ENCODE measurements at regions not wholly inside any gene's neighbourhood (a gene's known extent, or its start where the extent isn't known, plus 50 kb on each side); places are given as distances from the start of the nearest gene placed in this dataset.

GRCh38 chr12:58139894-58140293 is 198.5 kb downstream of the ATP23 start:
- no peaks in the 10 kb centered on the region for H3K79me2 ChIP-seq (ENCODE audit: control insufficient read depth, low read length)
- TF ChIP-seq CTCF (IDR thresholded peaks at IDR 0.05; ENCODE audit: low read depth, low read length, poor library complexity, severe bottlenecking), result no peak
- no peak for TF ChIP-seq EZH2phosphoT487 (IDR thresholded peaks at IDR 0.05; ENCODE audit: borderline replicate concordance, low read length)
- H3K9me3 ChIP-seq (ENCODE audit: control insufficient read depth, insufficient read depth, low read length), result no peaks in the 10 kb centered on the region
- H3K9me2 ChIP-seq (replicated peaks; ENCODE audit: control insufficient read depth, low read length), result no peaks in the 10 kb centered on the region
- H3K4me1 ChIP-seq (ENCODE audit: control insufficient read depth, low read length), result no peaks in the 10 kb centered on the region
- no peak overlapping the region for H3K27ac ChIP-seq (ENCODE audit: low read depth, low read length)
- no peaks in the 10 kb centered on the region for H4K20me1 ChIP-seq (ENCODE audit: control insufficient read depth, insufficient read depth, low read depth, low read length)
- H3K36me3 ChIP-seq (ENCODE audit: control insufficient read depth, low read length), result no peaks in the 10 kb centered on the region
- H3K4me2 ChIP-seq (ENCODE audit: low read length), result no peak overlapping the region
- no peaks in the 10 kb centered on the region for H3F3A ChIP-seq (ENCODE audit: control insufficient read depth, insufficient read depth)
- no peak overlapping the region for H3K4me3 ChIP-seq (ENCODE audit: low read length)
- H3K27me3 ChIP-seq (ENCODE audit: control insufficient read depth, low read length), result no peaks in the 10 kb centered on the region

- no peaks in the 10 kb centered on the region for H3K36me3 ChIP-seq (ENCODE audit: control insufficient read depth, low read length)
- no peak overlapping the region for H3K4me2 ChIP-seq (ENCODE audit: low read length)
- TF ChIP-seq CTCF (IDR thresholded peaks at IDR 0.05; ENCODE audit: low read depth, low read length, poor library complexity, severe bottlenecking), result no peak
- no peak for TF ChIP-seq EZH2phosphoT487 (IDR thresholded peaks at IDR 0.05; ENCODE audit: borderline replicate concordance, low read length)
- no peak overlapping the region for H3K27ac ChIP-seq (ENCODE audit: low read depth, low read length)
- H3K79me2 ChIP-seq (ENCODE audit: control insufficient read depth, low read length), result no peaks in the 10 kb centered on the region
- H3K27me3 ChIP-seq (ENCODE audit: control insufficient read depth, low read length), result no peaks in the 10 kb centered on the region
- no peaks in the 10 kb centered on the region for H3K9me2 ChIP-seq (replicated peaks; ENCODE audit: control insufficient read depth, low read length)
- H3F3A ChIP-seq (ENCODE audit: control insufficient read depth, insufficient read depth), result no peaks in the 10 kb centered on the region
- H3K4me3 ChIP-seq (ENCODE audit: low read length), result no peak overlapping the region
- no peaks in the 10 kb centered on the region for H4K20me1 ChIP-seq (ENCODE audit: control insufficient read depth, insufficient read depth, low read depth, low read length)
- H3K4me1 ChIP-seq (ENCODE audit: control insufficient read depth, low read length), result no peaks in the 10 kb centered on the region
- no peaks in the 10 kb centered on the region for H3K9me3 ChIP-seq (ENCODE audit: control insufficient read depth, insufficient read depth, low read length)
Measured at GRCh38 chr12:58140395-58140794, 199.0 kb downstream of the ATP23 start.

GRCh38 chr12:58142991-58143390 is 201.6 kb downstream of the ATP23 start:
- H3F3A ChIP-seq (ENCODE audit: control insufficient read depth, insufficient read depth), result no peaks in the 10 kb centered on the region
- TF ChIP-seq CTCF (IDR thresholded peaks at IDR 0.05; ENCODE audit: low read depth, low read length, poor library complexity, severe bottlenecking) (no peak), EZH2phosphoT487 (IDR thresholded peaks at IDR 0.05; ENCODE audit: borderline replicate concordance, low read length) (no peak)
- H3K27ac ChIP-seq (ENCODE audit: low read depth, low read length), result no peak overlapping the region
- no peaks in the 10 kb centered on the region for H3K27me3 ChIP-seq (ENCODE audit: control insufficient read depth, low read length)
- H3K4me1 ChIP-seq (ENCODE audit: control insufficient read depth, low read length), result no peaks in the 10 kb centered on the region
- no peaks in the 10 kb centered on the region for H4K20me1 ChIP-seq (ENCODE audit: control insufficient read depth, insufficient read depth, low read depth, low read length)
- H3K36me3 ChIP-seq (ENCODE audit: control insufficient read depth, low read length), result no peaks in the 10 kb centered on the region
- H3K79me2 ChIP-seq (ENCODE audit: control insufficient read depth, low read length), result no peaks in the 10 kb centered on the region
- H3K4me2 ChIP-seq (ENCODE audit: low read length), result no peak overlapping the region
- no peak overlapping the region for H3K4me3 ChIP-seq (ENCODE audit: low read length)
- no peaks in the 10 kb centered on the region for H3K9me3 ChIP-seq (ENCODE audit: control insufficient read depth, insufficient read depth, low read length)
- H3K9me2 ChIP-seq (replicated peaks; ENCODE audit: control insufficient read depth, low read length), result no peaks in the 10 kb centered on the region

All from DOHH2 (cell line).